HG03066 (cell line): ENCODE measurements at regions not wholly inside any gene's neighbourhood (a gene's known extent, or its start where the extent isn't known, plus 50 kb on each side); places are given as distances from the start of the nearest gene placed in this dataset.

Experiments
- ATAC-seq: cut with Tn5 transposase; IDR thresholded peaks from one replicate; pipeline ENCODE4 v1.9.1; 2021; ENCODE audit warnings: low read depth; ENCODE audit not compliant: unreplicated experiment

DNA sequence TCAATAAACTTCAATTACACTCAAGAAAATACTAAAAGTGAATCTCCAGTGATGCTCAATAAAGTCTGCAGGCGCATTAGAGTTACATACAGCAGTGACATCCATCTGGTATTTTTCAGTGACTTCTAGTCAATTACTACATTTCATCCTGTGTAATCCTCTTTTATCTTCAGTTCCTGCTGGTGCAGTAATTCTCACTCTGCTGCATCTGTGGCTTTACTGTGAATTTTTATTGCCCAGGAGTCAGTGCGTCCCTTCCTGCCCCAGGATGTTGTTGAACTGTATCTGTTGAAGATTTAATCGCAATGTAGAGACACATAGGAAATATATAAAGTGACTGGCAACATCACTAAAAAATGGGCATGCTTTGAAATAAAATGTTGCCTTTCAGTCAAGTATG, 196.3 kb upstream of the TMTC4 start:
- no peak for ATAC-seq

DNA sequence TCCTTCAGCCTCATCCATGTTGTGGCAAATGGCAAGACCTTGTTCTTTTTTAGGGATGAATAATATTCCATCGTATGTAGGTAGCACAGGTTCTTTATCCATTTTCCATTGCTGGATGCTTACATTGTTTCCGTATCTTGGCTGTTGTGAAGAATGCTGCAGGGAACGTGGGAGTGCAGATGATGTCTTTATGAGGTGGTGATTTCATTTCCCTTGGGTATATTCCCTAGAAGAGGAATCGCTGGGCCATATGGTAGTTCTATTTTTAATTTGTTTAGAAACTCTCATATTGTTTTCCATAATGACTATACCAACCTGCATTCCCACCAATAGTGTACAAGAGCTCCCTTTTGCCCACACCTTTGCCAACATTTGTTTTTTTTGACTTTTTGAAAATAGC, 186.3 kb upstream of the TMTC4 start:
- no peak for ATAC-seq

DNA sequence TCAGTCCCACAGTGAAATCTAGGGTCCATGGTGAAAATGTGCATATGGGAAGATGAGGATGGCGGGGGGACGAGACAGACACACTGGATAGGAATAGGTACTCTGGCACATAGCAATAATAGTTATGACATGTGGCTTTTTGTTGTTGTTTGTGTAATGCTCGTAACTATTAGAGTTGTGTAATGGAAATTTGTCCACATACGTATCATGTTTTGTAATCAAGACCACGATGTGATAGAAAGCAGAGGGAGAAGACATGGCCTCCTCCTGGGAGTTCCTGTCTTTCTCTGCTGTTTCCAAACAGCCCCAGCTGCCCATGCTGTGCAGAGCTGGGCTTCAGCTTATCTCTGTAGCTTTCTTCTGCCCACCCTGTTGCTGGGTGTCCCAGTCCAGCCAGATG, 185.3 kb upstream of the TMTC4 start:
- ATAC-seq: no peak

DNA sequence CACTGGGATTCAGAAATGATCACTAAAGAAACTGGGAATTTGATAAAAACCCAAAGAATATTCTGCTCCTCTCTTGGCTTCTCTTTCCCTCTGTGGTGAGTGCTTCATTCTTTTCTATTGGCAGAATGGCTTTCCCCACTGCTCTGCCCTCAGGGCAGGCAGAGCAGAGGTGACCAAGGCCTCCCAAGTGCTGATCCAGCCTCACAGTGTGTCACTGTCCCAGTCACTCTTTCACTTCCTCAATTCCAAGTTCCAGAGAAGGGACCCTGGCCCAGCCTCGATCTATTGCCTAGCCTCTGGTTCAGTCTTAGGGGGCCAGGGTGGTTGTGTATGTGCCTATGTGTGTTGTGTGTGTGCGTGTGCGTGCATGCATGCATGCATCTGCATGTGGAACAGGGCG, 180.6 kb upstream of the TMTC4 start:
- no peak for ATAC-seq

DNA sequence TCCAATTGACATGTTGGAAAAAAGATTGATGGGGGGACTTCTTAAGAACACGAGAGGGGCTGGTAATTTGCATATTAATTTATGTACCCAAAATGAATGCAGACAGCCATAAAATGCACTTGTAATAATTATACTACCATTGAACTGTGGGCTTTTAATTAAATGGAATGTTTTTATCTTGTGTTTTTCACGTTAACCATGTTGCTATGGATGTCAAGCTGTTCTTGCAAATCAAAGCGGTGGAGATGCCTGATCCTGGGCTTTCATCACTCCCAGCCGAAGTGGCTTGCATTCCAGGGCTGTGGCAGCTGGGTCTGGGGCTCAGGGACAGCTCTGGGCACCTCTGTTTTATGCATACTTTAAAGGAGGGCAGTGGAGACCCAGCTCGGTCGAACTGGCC, 179.4 kb upstream of the TMTC4 start:
- ATAC-seq: no peak

DNA sequence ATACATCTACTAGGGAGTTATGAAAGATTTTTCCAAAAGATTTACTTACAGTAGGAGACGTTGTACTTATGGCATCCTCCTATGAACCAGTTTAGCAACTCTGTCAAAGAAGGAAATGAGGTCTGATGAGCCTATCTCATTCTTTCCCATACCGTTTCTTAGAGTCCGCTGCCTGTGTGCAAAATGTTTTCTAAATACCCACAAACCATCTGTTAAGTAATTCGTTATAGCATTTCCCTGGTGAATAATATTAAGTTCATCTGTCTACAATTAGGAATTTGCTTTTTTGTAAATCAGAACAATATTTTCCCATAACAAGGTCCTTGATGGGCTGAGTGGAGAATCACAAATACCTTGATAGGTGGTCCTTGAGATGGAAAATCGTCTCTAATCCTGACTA, 178.8 kb upstream of the TMTC4 start:
- no peak for ATAC-seq

DNA sequence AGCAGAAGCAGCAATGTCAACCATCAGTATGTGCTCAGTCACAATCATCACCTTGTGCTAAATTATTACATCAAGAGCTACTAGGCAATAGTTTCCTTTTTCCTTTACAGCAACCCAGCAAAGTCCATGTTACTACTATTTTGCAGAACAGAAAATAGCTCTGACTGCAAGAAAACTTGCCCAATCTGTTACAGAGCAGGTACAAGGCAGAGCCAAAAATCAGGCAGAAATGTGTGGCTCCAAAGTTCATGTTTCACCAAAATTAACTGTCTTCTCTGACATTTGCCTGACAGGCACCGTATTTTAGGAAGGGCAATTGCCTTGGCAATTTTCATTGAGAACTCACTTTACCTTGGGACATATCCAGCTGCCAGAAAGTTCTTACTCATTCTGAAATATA, 177.6 kb upstream of the TMTC4 start:
- ATAC-seq: no peak

DNA sequence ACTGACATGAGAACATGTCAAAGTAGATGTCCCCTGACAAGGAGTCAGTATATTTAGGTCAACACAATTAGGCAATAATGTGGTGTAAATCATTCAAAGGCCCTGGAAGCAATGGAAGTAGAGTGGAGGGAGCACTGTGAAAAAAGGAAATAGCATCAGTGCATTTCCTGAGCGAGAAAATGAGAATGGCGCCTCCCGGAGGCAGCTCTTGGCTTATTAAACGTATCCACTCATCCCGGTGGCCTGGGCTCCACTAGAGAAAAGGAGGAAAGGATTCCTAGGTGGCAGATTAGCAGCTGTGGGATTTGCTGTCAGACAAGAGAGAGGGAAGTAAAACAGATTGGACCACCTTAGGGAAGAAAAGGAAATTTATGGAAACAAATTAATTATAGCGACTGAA, 173.7 kb upstream of the TMTC4 start:
- no peak for ATAC-seq

DNA sequence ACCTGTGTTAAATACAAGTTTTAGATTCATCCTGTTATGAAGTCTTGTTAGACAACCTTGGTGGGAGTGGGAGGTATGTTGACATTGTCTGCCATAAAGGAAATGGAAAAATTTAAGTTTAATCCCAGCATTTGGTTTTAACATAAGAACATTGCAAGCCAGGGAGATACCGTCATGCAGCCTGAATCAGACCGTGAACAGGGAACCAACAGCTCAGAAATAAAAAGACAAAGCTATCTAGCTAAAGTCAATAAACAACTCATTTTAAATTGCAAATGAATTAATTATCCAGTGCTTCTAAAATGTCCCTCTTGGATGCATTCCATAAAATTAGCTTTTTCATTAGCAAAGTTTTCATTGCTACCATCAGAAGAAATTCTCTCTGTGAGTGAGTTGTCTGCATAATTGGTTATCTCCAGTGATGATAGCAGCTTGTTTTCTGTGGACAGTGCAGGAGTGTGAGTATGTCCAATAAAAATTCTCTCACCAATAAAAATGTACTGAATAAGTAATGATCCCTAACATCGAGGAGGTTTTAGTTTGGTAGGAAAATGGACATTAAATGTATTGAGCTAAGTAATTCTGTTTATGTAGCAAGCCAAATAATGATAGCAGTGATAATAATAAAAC, 170.6 kb upstream of the TMTC4 start:
- ATAC-seq: no peak

DNA sequence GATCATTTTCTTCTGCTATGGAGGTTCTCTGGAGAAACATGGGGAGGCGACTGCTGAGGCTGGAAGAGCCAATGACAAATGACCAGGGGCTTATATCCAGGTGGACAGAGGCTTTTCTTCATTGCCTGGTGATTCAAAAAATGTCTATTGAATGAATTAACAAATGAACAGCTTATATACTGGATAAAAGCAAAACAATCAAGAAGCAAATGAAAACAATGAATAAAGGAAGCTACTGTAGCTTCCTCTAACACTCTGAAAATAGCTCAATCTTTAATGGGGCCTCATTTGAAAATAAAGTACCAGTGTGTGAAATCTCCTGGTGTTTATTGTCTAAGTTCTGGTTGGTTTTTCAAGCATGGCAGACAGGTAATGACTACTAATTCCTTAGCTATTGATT, 167.5 kb upstream of the TMTC4 start:
- ATAC-seq: no peak

DNA sequence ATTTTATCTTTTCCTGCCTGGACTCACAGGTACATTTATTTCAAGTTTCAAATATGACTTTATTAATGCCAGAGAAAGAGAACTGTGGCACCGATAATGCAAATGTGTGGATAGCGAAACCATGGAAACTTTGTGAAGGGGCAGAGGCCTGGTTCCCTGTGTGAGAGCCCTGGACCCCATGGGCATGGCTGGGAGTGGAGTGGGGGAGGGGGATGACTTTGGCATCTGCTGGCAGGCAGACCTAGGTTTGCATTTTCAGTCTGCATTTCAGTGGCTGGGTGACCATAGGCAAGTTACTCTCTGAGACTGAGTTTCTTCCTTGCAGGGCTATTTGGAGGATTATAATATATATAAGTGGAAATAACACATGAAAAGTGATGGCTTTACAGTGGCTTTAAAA, 163.8 kb upstream of the TMTC4 start:
- no peak for ATAC-seq

DNA sequence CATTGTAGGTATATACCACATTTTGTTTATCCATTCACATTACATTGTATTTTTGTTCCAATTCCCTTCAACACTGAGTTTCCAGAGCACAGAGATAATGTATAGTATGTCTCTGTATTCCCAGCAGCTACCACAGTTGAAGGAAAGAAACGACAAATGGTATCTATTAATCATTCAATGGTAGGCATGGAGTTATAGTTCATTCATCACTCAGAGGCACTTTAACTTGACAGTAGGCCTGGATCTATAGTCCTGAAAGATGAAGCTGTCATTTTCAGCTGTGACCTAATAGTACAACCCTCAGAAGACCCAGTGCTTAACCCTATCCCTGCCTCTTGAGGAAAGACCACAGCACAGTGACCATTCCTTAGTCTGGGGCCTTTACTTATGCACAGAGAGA, 163.0 kb upstream of the TMTC4 start:
- ATAC-seq: no peak

DNA sequence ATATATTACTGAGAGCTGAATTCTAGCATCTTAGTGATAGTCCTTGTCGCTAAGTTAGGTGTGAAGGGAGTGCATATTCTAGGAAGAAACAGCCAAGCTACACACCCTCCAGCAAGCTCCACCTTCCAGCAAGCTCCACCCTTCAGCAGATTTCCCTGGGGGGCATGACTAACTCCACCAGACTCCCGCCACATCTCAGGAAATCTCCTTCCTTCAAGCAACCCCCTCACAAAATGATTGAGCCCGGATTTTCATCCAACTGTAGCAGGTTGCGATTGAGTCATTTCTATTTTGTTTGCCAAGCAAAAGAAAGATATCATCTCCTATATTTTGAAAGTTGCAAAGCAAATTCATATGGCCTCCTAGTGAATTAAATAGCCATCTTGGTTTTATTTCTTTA, 162.1 kb upstream of the TMTC4 start:
- no peak for ATAC-seq

DNA sequence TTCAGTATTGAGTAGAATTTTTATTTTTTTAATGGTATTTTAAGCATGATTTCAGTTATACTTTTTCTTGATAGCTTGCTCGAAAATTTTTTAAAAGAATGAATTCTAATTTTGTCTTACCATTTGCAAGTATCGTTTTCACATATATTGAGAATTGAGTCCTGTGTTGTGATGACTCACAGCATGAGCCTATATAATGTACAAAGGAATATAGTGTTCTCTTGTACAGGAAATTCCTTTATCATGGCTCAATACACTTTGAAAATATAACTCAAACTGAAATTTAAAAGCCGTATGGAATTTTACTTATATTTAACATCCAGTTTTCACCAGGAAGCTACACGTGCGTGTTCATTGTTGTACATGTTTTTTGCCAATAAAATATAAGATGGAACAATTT, 161.1 kb upstream of the TMTC4 start:
- ATAC-seq: no peak

DNA sequence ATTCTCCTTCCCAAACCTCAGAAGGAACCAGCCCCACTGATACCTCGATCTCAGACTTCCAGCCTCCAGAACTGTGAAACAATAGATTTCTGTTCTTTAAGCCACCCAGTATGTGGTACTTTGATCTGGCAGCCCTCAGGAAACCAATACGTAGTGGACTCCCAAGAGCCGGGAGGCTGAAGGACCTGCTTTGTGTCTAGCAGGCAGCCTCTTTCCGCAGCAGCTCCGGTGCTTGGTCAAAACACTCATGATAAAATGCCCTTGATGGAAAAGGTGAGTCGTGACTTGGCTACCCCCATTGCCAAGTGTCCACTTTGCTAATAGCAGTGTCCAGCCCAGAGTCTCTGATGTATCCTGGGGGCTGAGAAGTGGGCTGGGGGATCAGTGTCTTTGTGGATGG, 158.8 kb upstream of the TMTC4 start:
- ATAC-seq: no peak

DNA sequence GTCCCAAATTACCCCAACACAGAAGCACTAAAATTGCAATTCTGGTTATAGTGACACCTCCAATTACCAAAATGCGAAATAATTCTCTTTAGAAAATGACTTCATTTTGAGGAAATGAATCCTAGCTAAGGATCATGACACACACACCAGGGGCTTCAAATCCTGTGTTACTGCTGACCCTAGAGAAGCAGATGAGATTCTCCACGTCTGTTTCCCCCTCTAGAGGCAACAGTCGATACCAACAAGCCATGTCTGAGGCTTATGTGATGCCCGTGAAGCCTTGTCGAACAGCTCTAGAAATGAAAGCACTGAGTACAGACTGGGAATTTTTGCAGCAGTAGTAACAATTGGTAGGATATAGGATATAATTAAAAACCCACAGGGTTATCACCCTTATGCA, 153.6 kb upstream of the TMTC4 start:
- no peak for ATAC-seq

DNA sequence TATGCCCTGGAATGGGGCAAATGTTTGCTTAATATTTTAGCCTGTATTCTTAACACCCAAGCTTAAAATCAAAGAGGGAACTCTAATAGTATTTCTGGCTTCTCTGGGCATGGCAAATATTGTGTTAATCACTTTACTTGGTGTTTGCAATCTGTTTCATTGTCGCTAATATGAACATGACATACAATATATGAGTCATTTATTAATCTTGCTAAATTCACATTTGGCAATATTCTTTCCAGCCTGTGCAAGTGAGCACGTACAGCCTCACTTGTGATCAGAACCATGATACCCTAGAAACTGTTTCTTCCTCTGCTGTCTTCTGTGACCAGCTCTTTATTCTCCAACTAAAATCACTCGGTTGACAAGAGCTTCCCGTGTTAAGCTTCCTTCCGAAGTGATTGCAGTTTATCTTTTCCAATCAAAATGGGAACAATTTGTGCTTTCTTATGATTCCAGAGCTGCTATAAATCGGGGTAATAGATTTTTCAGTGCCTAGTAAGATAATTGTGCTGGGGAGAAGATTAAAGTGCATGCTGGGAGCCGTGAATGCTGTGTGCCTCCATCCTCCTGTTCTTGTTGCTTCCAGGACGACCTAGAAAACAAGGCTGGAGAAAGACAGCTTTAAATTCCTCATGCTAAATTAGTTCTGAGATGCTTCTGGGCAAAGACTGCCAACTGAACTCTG, 153.0 kb upstream of the TMTC4 start:
- no peak for ATAC-seq

DNA sequence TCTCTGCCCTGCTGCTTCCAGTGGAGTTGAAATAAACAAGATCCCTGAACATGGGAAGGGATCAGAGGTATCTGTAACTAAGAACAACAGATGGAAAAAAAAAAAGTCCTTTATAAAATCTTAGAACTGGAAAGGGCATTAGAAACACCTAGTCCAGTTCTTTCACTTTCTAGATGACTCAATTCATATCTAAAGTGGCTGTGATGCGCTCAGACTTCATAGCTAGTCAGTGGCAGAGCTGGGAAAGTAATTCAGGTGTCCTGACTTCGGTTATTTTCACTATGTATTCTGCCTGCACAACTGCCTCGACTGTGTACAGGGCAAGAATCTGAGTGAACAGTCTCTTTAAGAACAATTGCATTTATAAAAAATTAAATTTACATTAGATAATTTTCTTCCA, 151.8 kb upstream of the TMTC4 start:
- no peak for ATAC-seq

DNA sequence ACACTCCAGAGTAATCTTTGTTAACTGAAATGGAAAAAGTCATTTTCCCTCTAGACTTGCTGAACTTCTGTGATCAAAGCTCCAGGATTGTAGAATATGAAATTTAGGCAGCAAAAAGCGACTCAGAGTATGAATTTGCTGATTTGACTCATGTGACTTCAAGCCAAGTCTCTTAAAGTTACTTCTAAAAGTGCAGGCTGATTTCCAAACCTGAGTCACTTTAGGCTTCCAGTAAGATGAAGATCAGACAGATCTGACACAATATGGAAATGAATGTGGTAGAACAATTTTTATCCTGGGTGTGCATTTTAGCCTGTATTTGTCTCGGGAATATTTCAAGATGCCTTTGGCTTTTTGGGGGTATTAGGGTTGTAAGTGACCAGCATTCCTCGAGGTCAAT, 151.0 kb upstream of the TMTC4 start:
- no peak for ATAC-seq

DNA sequence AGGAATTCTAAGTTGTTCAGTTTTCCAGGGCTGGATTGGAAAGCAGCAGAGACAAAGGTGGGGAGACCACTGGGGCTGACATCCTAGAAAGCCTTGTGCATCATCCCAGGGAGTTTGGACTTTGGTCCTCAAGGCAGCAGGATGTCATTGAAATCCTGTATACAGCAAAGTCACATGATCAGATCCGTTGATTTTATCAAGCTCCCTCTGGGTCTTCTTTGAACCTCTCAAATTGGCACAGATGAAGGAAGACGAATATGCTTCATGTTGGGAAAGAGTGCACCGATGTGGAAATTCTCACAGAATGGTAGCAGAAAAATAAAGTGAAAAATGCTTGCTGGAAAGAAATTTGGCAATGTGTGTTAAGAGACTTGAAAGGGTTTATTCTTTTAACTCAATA, 149.8 kb upstream of the TMTC4 start:
- ATAC-seq: no peak

DNA sequence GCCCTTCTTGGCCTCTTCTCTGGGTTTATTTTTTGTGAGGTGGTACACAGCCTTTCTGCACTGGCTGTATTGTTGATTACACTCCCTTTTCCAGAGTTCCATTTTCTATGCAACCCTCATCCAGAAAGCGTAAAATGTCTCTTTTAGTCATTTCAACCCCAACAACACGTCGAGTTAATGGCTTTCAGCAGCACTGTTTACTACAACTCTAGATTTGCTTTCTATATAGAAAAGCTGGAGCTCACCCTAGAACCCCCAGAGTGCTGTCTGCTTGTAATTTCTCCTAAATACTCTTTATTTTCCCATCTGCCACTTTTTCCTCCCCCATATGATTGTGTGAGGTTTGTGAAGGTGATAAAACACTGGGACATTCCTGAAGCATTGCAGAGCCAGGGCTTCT, 148.9 kb upstream of the TMTC4 start:
- ATAC-seq: no peak

DNA sequence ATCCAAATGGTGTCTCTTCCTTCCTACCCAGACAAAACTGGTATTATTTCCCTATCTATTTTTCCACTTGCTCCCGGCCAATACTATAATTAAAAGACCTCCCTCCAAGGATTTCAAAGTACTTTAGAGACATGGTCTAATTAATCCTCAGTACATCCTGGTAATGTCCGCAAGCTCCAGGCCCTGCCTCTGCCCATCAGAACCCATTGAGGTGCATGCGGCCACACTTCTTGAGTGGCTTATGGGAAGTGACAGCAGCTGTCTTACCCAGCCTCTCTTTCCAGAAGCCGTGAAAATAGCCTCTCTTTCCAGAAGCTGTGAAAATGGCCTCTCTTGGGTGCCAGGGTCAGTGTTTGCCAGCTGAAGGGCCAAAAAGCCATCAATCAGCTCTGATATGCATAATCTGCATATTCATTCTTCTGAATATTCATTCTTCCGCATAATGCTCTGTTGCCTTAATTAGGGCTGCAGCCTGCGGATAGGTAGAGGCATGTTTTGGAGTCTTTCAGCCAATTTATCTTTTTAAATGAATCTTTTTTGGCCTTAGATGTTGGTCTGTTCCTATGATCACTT, 148.4 kb upstream of the TMTC4 start:
- no peak for ATAC-seq
